ENCODE measurements at regions not wholly inside any gene's neighbourhood (a gene's known extent, or its start where the extent isn't known, plus 50 kb on each side); places are given as distances from the start of the nearest gene placed in this dataset.

GRCh38 chr1:163745204-163745603 lies 423.4 kb downstream of the NUF2 start:
- DNase-seq (ENCODE audit: low spot score) = no peak

- no peak for DNase-seq (ENCODE audit: low spot score)
Measured at GRCh38 chr1:163747261-163747660, 425.5 kb downstream of the NUF2 start.

- no peak for DNase-seq (ENCODE audit: low spot score)
Measured at GRCh38 chr1:163747855-163748254, 426.1 kb downstream of the NUF2 start.

- DNase-seq (ENCODE audit: low spot score) = no peak
Measured at GRCh38 chr1:163758977-163759670, 437.4 kb downstream of the NUF2 start.

- no peak for DNase-seq (ENCODE audit: low spot score)
Measured at GRCh38 chr1:163761898-163762297, 440.1 kb downstream of the NUF2 start.

- DNase-seq (ENCODE audit: low spot score) = no peak
Measured at GRCh38 chr1:163766257-163766918, 444.6 kb downstream of the NUF2 start.

GRCh38 chr1:163768576-163768975 lies 446.8 kb downstream of the NUF2 start:
- DNase-seq (ENCODE audit: low spot score) = no peak

GRCh38 chr1:163770265-163770664 lies 448.5 kb downstream of the NUF2 start:
- no peak for DNase-seq (ENCODE audit: low spot score)

GRCh38 chr1:163771637-163772036 lies 449.9 kb downstream of the NUF2 start:
- DNase-seq (ENCODE audit: low spot score) = no peak

- DNase-seq (ENCODE audit: low spot score) = no peak
Measured at GRCh38 chr1:163772246-163772645, 450.5 kb downstream of the NUF2 start.

GRCh38 chr1:163773396-163773795 lies 451.6 kb downstream of the NUF2 start:
- no peak for DNase-seq (ENCODE audit: low spot score)

- DNase-seq (ENCODE audit: low spot score) = no peak
Measured at GRCh38 chr1:163774401-163774945, 452.7 kb downstream of the NUF2 start.

- DNase-seq (ENCODE audit: low spot score) = no peak
Measured at GRCh38 chr1:163774978-163775620, 453.3 kb downstream of the NUF2 start.

GRCh38 chr1:163777205-163777604 lies 455.5 kb downstream of the NUF2 start:
- no peak for DNase-seq (ENCODE audit: low spot score)

- no peak for DNase-seq (ENCODE audit: low spot score)
Measured at GRCh38 chr1:163781146-163781545, 459.4 kb downstream of the NUF2 start.

GRCh38 chr1:163785868-163786405 lies 464.2 kb downstream of the NUF2 start:
- no peak for DNase-seq (ENCODE audit: low spot score)

- DNase-seq (ENCODE audit: low spot score) = no peak
Measured at GRCh38 chr1:163789911-163790310, 468.2 kb downstream of the NUF2 start.

GRCh38 chr1:163794551-163794950 lies 472.8 kb downstream of the NUF2 start:
- DNase-seq (ENCODE audit: low spot score) = no peak

GRCh38 chr1:163796394-163796821 lies 474.7 kb downstream of the NUF2 start:
- no peak for DNase-seq (ENCODE audit: low spot score)

- DNase-seq (ENCODE audit: low spot score) = no peak
Measured at GRCh38 chr1:163797816-163798215, 476.1 kb downstream of the NUF2 start.

- no peak for DNase-seq (ENCODE audit: low spot score)
Measured at GRCh38 chr1:163799190-163799805, 477.5 kb downstream of the NUF2 start.

- no peak for DNase-seq (ENCODE audit: low spot score)
Measured at GRCh38 chr1:163807331-163808049, 485.7 kb downstream of the NUF2 start.

All from SW480 (cell line).